HG03045 (cell line): ENCODE measurements at regions not wholly inside any gene's neighbourhood (a gene's known extent, or its start where the extent isn't known, plus 50 kb on each side); places are given as distances from the start of the nearest gene placed in this dataset.

Experiments
- ATAC-seq: cut with Tn5 transposase; IDR thresholded peaks from one replicate; pipeline ENCODE4 v1.9.1; 2021; ENCODE audit warnings: mild to moderate bottlenecking, moderate library complexity; ENCODE audit not compliant: unreplicated experiment

GRCh38 chr4:145251391-145251790 lies 71.0 kb upstream of the OTUD4 start:
- no peak for ATAC-seq

GRCh38 chr4:145248971-145249370 lies 68.6 kb upstream of the OTUD4 start:
- no peak for ATAC-seq

- no peak for ATAC-seq
Observed at GRCh38 chr4:145248502-145248901, 68.1 kb upstream of the OTUD4 start.

GRCh38 chr4:145234091-145234706 lies 53.8 kb upstream of the OTUD4 start:
- ATAC-seq = peak; percentile 87

- ATAC-seq = no peak
Observed at GRCh38 chr4:145231906-145232700, 51.7 kb upstream of the OTUD4 start.

GRCh38 chr4:145230726-145231125 lies 50.3 kb upstream of the OTUD4 start:
- no peak for ATAC-seq
